ENCODE measurements at regions not wholly inside any gene's neighbourhood (a gene's known extent, or its start where the extent isn't known, plus 50 kb on each side); places are given as distances from the start of the nearest gene placed in this dataset.

- DNase-seq = no peak
Observed at GRCh38 chr1:25033030-25033827, 103.2 kb upstream of the RUNX3 start.

- peak; percentile 57 for DNase-seq
Observed at GRCh38 chr1:25031966-25032667, 102.0 kb upstream of the RUNX3 start.

- no peak for DNase-seq
Observed at GRCh38 chr1:25031601-25031965, 101.5 kb upstream of the RUNX3 start.

GRCh38 chr1:25030674-25031589 lies 100.9 kb upstream of the RUNX3 start:
- DNase-seq = no peak

- no peak for DNase-seq
Observed at GRCh38 chr1:25030012-25030411, 99.9 kb upstream of the RUNX3 start.

DNA sequence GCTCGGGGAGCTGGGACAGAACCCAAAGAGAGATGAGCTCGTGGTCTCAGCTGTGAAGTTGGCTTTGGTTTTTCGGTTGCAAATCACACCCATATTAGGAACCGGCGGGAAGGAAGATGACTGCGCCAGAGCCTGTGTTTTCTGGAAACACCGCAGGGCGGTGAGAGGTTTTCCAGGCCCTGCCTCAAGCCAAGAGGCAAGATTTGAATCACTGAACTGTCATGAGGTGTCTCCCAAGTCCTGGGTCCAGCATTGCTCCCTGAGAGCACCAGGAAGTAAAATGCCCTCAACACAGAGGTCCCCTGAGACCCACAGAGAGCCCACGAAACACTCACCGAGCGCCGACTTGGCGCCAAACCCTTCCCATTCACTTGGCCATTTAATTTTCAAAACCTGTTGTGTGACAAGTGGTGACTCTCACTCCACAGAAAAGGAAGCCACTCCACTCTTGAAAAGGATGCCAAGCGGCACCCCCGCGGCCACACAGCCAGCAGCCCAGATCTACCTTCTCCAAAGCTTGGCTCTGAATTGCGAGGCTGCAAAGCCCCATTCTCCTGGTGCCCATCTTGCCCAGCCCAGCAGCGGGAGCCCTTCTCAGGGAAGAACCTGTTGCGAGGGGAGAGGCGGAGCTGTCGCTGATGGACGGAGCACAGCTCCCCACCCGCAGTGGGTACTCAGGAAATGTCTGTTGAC lies 99.0 kb upstream of the RUNX3 start:
- no peak for DNase-seq

- DNase-seq = no peak
Observed at GRCh38 chr1:25028587-25028906, 98.5 kb upstream of the RUNX3 start.

DNA sequence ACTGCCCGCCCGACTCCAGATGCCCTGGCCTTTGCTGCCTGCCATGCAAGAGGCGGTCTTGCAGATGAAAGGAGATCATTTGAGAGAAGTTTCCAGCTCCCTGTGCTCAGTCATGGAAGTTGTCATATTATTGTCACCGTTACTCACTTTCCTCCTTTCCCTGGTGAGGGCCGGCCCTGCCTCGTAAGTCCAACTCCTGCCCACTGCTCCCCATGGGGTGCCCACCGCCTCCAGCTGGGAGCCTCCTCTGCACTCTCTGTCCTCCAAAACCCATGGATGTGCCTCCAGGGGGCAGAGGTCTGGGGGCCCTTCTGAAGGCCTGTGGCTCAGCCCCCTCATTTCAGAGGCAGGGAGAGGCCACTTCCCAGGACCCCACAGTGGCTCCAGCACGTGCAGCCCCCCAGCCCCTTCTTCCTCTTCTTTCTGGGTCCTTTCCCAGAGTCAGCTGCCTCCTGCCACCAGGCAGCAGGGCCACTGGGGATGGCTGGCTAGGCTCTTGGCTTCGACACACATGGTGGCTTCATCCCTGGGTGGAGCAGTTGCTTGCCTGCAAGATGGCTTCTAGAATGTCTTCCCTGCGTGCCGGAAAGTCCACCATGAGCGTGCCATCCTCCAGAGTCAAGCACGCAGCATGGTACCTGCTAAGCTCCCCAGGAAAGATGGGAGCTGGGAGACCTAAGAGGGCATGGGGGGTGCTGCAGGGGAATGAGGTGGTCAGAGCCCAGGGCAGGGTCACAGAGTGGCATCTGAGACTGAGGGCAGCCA lies 97.9 kb upstream of the RUNX3 start:
- no peak for DNase-seq

GRCh38 chr1:25026730-25027450 lies 96.8 kb upstream of the RUNX3 start:
- DNase-seq = no peak

DNA sequence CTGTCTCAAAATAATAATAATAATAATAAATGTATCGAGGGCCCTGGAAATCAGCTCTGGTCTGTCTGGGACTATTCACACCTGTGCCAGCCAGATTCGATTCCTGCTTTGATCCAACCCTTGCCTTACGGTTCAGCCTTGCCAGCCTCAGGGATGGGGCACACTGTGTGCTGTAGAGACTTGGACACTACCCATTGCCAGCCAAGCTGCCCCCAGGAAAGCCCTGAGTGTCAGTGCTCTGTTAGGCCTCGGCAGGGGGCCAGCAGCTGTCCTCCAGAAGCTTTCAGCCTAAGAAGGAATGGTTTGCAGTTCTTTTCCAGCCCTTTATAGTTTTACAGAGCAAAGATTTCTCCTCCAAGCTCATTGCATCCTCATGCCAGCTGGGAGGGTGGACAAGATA lies 96.2 kb upstream of the RUNX3 start:
- DNase-seq = no peak

GRCh38 chr1:25024615-25025350 lies 94.7 kb upstream of the RUNX3 start:
- no peak for DNase-seq

GRCh38 chr1:25023826-25024225 lies 93.8 kb upstream of the RUNX3 start:
- no peak for DNase-seq

GRCh38 chr1:25023190-25023578 lies 93.1 kb upstream of the RUNX3 start:
- no peak for DNase-seq

- DNase-seq = no peak
Observed at GRCh38 chr1:25022361-25023189, 92.5 kb upstream of the RUNX3 start.

GRCh38 chr1:25021591-25022215 lies 91.6 kb upstream of the RUNX3 start:
- no peak for DNase-seq

GRCh38 chr1:25020851-25021590 lies 90.9 kb upstream of the RUNX3 start:
- no peak for DNase-seq

- no peak for DNase-seq
Observed at GRCh38 chr1:25020173-25020845, 90.2 kb upstream of the RUNX3 start.

Measured in NCI-H2081 treated with DMSO at 0.1 percent for 48 hours (cell line).